ENCODE measurements at regions not wholly inside any gene's neighbourhood (a gene's known extent, or its start where the extent isn't known, plus 50 kb on each side); places are given as distances from the start of the nearest gene placed in this dataset.

DNA sequence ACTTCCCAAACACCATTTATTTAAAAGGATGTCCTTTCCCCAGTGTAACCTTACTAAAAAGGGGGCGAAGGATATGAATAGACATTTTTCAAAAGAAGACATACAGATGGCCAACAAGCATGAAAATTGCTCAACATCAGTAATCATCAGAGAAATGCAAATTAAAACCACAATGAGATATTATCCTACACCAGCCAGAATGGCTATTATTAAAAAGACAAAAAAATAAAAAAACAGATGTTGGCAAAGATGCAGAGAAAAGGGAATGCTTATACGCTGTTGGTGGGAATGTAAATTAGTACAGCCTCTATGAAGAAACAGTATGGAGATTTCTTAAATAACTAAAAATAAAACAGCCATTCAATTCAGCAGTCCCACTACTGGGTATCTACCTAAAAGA is 142.3 kb upstream of the NT5C1B start:
- Histone ChIP-seq H3K36me3 (ENCODE audit: low read depth, low read length) (no peaks in the 10 kb centered on the region), H3K4me1 (ENCODE audit: insufficient read depth, low read length) (no peaks in the 10 kb centered on the region), H3K79me2 (ENCODE audit: low read length) (no peaks in the 10 kb centered on the region), H3K4me2 (ENCODE audit: low read length) (no peak overlapping the region), H3K9me3 (ENCODE audit: low read length) (no peaks in the 10 kb centered on the region), H3K9me2 (replicated peaks; ENCODE audit: low read length) (no peaks in the 10 kb centered on the region), H4K20me1 (ENCODE audit: low read length) (no peaks in the 10 kb centered on the region), H3K27ac (ENCODE audit: low read length) (no peak overlapping the region), H3K9ac (ENCODE audit: low read length) (no peak overlapping the region), H3K27me3 (ENCODE audit: low read length) (no peaks in the 10 kb centered on the region), H3K4me3 (ENCODE audit: low read length) (no peak overlapping the region), H3F3A (ENCODE audit: low read length, unreplicated experiment) (no peaks in the 10 kb centered on the region), H2AFZ (ENCODE audit: low read length) (no peak overlapping the region)
- BruUV-seq (replicated peaks) = no TSS peak
- TF ChIP-seq CTCF (conservative IDR thresholded peaks at IDR 0.05; ENCODE audit: low read depth, low read length) = no peak
- no peak for TF ChIP-seq EZH2 (IDR thresholded peaks at IDR 0.05; ENCODE audit: low read length, unreplicated experiment)
- no peak for TF ChIP-seq EZH2phosphoT487 (IDR thresholded peaks at IDR 0.05; ENCODE audit: borderline replicate concordance, low read length)
- DNase-seq (no peak), ATAC-seq (no peak)
- ChIA-PET POLR2A (ENCODE audit: unreplicated experiment) (no interaction called here), CTCF (no interaction called here)
- intact Hi-C loops (cut with micrococcal nuclease) = no loop called here

GRCh38 chr2:18724371-18725145 is 135.2 kb upstream of the NT5C1B start:
- no peak overlapping the region for H3K9ac ChIP-seq (ENCODE audit: low read length)
- H3K9me3 ChIP-seq (ENCODE audit: low read length) = no peaks in the 10 kb centered on the region
- TF ChIP-seq EZH2phosphoT487 (IDR thresholded peaks at IDR 0.05; ENCODE audit: borderline replicate concordance, low read length) = no peak
- TF ChIP-seq EZH2 (IDR thresholded peaks at IDR 0.05; ENCODE audit: low read length, unreplicated experiment) = no peak
- TF ChIP-seq CTCF (conservative IDR thresholded peaks at IDR 0.05; ENCODE audit: low read depth, low read length) = no peak
- H3K27me3 ChIP-seq (ENCODE audit: low read length) = no peaks in the 10 kb centered on the region
- no peak overlapping the region for H3K4me2 ChIP-seq (ENCODE audit: low read length)
- intact Hi-C loops (cut with micrococcal nuclease) = no loop called here
- H3F3A ChIP-seq (ENCODE audit: low read length, unreplicated experiment) = no peaks in the 10 kb centered on the region
- no peak for ATAC-seq
- H3K27ac ChIP-seq (ENCODE audit: low read length) = no peak overlapping the region
- H3K4me3 ChIP-seq (ENCODE audit: low read length) = no peak overlapping the region
- ChIA-PET POLR2A (ENCODE audit: unreplicated experiment) (no interaction called here), CTCF (no interaction called here)
- H3K36me3 ChIP-seq (ENCODE audit: low read depth, low read length) = no peaks in the 10 kb centered on the region
- no peak overlapping the region for H2AFZ ChIP-seq (ENCODE audit: low read length)
- H3K79me2 ChIP-seq (ENCODE audit: low read length) = no peaks in the 10 kb centered on the region
- H4K20me1 ChIP-seq (ENCODE audit: low read length) = no peaks in the 10 kb centered on the region
- no peaks in the 10 kb centered on the region for H3K9me2 ChIP-seq (replicated peaks; ENCODE audit: low read length)
- H3K4me1 ChIP-seq (ENCODE audit: insufficient read depth, low read length) = peaks cover 27% of the 10 kb centered on the region
- DNase-seq = no peak
- no TSS peak for BruUV-seq (replicated peaks)

DNA sequence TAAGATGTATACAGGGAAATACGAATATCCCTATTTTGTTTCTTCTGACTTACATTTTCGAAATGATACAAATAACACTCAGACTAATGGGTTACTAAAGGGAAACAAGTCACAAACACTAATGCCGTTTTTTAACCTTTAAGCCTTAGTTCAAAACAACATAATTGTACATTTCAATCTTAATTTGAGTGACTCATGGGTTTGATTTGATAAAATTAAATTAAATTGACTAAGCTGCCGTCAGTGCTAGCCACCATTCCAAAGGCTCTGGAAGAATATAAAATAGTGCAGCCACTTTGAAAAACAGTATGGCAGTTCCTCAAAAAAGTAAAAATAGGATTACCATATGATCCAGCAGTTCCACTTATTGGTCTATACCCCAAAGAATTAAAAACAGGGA is 133.8 kb upstream of the NT5C1B start:
- Histone ChIP-seq H3K4me2 (ENCODE audit: low read length) (no peak overlapping the region), H4K20me1 (ENCODE audit: low read length) (no peaks in the 10 kb centered on the region), H3K79me2 (ENCODE audit: low read length) (no peaks in the 10 kb centered on the region), H3K4me3 (ENCODE audit: low read length) (no peak overlapping the region), H3K9ac (ENCODE audit: low read length) (no peak overlapping the region), H2AFZ (ENCODE audit: low read length) (no peak overlapping the region), H3K36me3 (ENCODE audit: low read depth, low read length) (no peaks in the 10 kb centered on the region), H3K27ac (ENCODE audit: low read length) (no peak overlapping the region), H3K9me3 (ENCODE audit: low read length) (no peaks in the 10 kb centered on the region), H3K9me2 (replicated peaks; ENCODE audit: low read length) (no peaks in the 10 kb centered on the region), H3F3A (ENCODE audit: low read length, unreplicated experiment) (no peaks in the 10 kb centered on the region), H3K27me3 (ENCODE audit: low read length) (no peaks in the 10 kb centered on the region), H3K4me1 (ENCODE audit: insufficient read depth, low read length) (peaks cover 27% of the 10 kb centered on the region)
- no TSS peak for BruUV-seq (replicated peaks)
- DNase-seq (no peak), ATAC-seq (no peak)
- intact Hi-C loops (cut with micrococcal nuclease) = no loop called here
- TF ChIP-seq CTCF (conservative IDR thresholded peaks at IDR 0.05; ENCODE audit: low read depth, low read length) (no peak), EZH2 (IDR thresholded peaks at IDR 0.05; ENCODE audit: low read length, unreplicated experiment) (no peak), EZH2phosphoT487 (IDR thresholded peaks at IDR 0.05; ENCODE audit: borderline replicate concordance, low read length) (no peak)
- CTCF ChIA-PET = interaction anchor here (0.6 kb wide), 1 partner anchor 15 kb away, joined by 3 read pairs; no protein-coding TSS in a partner anchor
- POLR2A ChIA-PET (ENCODE audit: unreplicated experiment) = no interaction called here
